SK-N-SH treated with all-trans-retinoic acid at 6 μM for 48 hours (cell line): ENCODE measurements at regions not wholly inside any gene's neighbourhood (a gene's known extent, or its start where the extent isn't known, plus 50 kb on each side); places are given as distances from the start of the nearest gene placed in this dataset.

Experiments
- ESRRG ChIP-seq: fragments of 250-450 bp; sonication (Bioruptor Pico); IDR thresholded peaks from 2 replicates; pipeline ENCODE4 v1.6.1; 2021; ENCODE audit warnings: mild to moderate bottlenecking
- GLIS3 ChIP-seq: fragments of 250-450 bp; sonication (Bioruptor Pico); IDR thresholded peaks from 2 replicates; pipeline ENCODE4 v1.5.0; 2020; ENCODE audit warnings: mild to moderate bottlenecking, moderate library complexity
- ISL1 ChIP-seq: fragments of 250-450 bp; sonication (Bioruptor Pico); IDR thresholded peaks from 2 replicates; pipeline ENCODE4 v2.1.2; 2022; ENCODE audit warnings: mild to moderate bottlenecking, moderate library complexity
- OSR1 ChIP-seq: fragments of 250-450 bp; sonication (Bioruptor Pico); IDR thresholded peaks from 2 replicates; pipeline ENCODE4 v1.8.0; 2022; ENCODE audit warnings: moderate library complexity, mild to moderate bottlenecking, inconsistent platforms
- PPARA ChIP-seq: fragments of 250-450 bp; sonication (Bioruptor Pico); IDR thresholded peaks from 2 replicates; pipeline ENCODE4 v1.5.0; 2020; ENCODE audit warnings: mild to moderate bottlenecking, borderline replicate concordance
- RARB ChIP-seq: fragments of 250-450 bp; sonication (Bioruptor Pico); IDR thresholded peaks from 2 replicates; pipeline ENCODE4 v1.8.0; 2021; ENCODE audit warnings: mild to moderate bottlenecking, moderate library complexity
- ZFP3 ChIP-seq: fragments of 250-450 bp; sonication (Bioruptor Pico); IDR thresholded peaks from 2 replicates; pipeline ENCODE4 v1.5.0; 2020; ENCODE audit warnings: mild to moderate bottlenecking, moderate library complexity
- ZFP30 ChIP-seq: fragments of 450-650 bp; formaldehyde crosslinking; IDR thresholded peaks from 2 replicates; pipeline ENCODE4 v1.5.0; 2022; ENCODE audit warnings: mild to moderate bottlenecking, moderate library complexity
- ZNF565 ChIP-seq: fragments of 450-650 bp; formaldehyde crosslinking; conservative IDR thresholded peaks from 2 replicates; pipeline ENCODE4 v1.5.0; 2020; ENCODE audit warnings: low read depth, mild to moderate bottlenecking, moderate library complexity
- ZNF8 ChIP-seq: fragments of 450-650 bp; formaldehyde crosslinking; IDR thresholded peaks from 2 replicates; pipeline ENCODE4 v1.5.0; 2020; ENCODE audit warnings: mild to moderate bottlenecking, moderate library complexity
- TF ChIP-seq, protein P1 (sequence below): fragments of 250-450 bp; sonication (Bioruptor Pico); IDR thresholded peaks from 2 replicates; pipeline ENCODE4 v1.8.0; 2020; ENCODE audit warnings: mild to moderate bottlenecking, moderate library complexity, borderline replicate concordance
- TF ChIP-seq, protein P2 (sequence below): fragments of 250-450 bp; sonication (Bioruptor Pico); IDR thresholded peaks from 2 replicates; pipeline ENCODE4 v1.5.0; 2020; ENCODE audit warnings: mild to moderate bottlenecking, moderate library complexity
- TF ChIP-seq, protein P3 (sequence below): fragments of 250-450 bp; sonication (Bioruptor Pico); IDR thresholded peaks from 2 replicates; pipeline ENCODE4 v1.5.1; 2021; ENCODE audit warnings: mild to moderate bottlenecking, moderate library complexity

DNA sequence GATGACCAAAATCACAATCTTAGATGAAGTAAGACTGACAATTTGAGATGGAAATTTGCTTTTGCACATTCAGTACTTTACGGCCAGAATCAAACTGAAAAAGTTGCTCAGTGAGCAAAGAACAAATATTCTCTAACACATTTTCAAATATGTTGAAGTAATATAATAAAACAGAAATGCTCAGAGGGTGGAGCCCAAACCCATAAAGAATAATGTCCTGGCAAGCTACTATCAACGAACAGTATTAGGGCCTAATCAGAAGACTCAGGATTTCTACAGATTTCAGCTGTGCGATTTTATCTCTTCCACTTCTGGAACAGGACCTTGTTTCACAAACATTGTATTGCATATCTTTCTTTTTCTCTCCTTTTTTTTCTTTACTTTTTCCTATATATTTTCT, 505.0 kb downstream of the TECRL start:
- TF ChIP-seq ISL1 (CRISPR knock-in tag) (no peak), ZNF8 (CRISPR knock-in tag) (no peak), ZNF565 (CRISPR knock-in tag) (no peak), PPARA (CRISPR knock-in tag) (no peak), ESRRG (CRISPR knock-in tag) (no peak), RARB (no peak), ZFP30 (CRISPR knock-in tag) (no peak), GLIS3 (no peak), OSR1 (no peak), ZFP3 (CRISPR knock-in tag) (no peak)
- TF ChIP-seq, protein P1, sequence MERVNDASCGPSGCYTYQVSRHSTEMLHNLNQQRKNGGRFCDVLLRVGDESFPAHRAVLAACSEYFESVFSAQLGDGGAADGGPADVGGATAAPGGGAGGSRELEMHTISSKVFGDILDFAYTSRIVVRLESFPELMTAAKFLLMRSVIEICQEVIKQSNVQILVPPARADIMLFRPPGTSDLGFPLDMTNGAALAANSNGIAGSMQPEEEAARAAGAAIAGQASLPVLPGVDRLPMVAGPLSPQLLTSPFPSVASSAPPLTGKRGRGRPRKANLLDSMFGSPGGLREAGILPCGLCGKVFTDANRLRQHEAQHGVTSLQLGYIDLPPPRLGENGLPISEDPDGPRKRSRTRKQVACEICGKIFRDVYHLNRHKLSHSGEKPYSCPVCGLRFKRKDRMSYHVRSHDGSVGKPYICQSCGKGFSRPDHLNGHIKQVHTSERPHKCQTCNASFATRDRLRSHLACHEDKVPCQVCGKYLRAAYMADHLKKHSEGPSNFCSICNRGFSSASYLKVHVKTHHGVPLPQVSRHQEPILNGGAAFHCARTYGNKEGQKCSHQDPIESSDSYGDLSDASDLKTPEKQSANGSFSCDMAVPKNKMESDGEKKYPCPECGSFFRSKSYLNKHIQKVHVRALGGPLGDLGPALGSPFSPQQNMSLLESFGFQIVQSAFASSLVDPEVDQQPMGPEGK = no peak
- TF ChIP-seq, protein P2, sequence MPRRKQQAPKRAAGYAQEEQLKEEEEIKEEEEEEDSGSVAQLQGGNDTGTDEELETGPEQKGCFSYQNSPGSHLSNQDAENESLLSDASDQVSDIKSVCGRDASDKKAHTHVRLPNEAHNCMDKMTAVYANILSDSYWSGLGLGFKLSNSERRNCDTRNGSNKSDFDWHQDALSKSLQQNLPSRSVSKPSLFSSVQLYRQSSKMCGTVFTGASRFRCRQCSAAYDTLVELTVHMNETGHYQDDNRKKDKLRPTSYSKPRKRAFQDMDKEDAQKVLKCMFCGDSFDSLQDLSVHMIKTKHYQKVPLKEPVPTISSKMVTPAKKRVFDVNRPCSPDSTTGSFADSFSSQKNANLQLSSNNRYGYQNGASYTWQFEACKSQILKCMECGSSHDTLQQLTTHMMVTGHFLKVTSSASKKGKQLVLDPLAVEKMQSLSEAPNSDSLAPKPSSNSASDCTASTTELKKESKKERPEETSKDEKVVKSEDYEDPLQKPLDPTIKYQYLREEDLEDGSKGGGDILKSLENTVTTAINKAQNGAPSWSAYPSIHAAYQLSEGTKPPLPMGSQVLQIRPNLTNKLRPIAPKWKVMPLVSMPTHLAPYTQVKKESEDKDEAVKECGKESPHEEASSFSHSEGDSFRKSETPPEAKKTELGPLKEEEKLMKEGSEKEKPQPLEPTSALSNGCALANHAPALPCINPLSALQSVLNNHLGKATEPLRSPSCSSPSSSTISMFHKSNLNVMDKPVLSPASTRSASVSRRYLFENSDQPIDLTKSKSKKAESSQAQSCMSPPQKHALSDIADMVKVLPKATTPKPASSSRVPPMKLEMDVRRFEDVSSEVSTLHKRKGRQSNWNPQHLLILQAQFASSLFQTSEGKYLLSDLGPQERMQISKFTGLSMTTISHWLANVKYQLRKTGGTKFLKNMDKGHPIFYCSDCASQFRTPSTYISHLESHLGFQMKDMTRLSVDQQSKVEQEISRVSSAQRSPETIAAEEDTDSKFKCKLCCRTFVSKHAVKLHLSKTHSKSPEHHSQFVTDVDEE (CRISPR knock-in tag) = no peak
- TF ChIP-seq, protein P3, sequence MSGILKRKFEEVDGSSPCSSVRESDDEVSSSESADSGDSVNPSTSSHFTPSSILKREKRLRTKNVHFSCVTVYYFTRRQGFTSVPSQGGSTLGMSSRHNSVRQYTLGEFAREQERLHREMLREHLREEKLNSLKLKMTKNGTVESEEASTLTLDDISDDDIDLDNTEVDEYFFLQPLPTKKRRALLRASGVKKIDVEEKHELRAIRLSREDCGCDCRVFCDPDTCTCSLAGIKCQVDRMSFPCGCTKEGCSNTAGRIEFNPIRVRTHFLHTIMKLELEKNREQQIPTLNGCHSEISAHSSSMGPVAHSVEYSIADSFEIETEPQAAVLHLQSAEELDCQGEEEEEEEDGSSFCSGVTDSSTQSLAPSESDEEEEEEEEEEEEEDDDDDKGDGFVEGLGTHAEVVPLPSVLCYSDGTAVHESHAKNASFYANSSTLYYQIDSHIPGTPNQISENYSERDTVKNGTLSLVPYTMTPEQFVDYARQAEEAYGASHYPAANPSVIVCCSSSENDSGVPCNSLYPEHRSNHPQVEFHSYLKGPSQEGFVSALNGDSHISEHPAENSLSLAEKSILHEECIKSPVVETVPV (CRISPR knock-in tag) = no peak
